HG03135 (cell line): ENCODE measurements at regions not wholly inside any gene's neighbourhood (a gene's known extent, or its start where the extent isn't known, plus 50 kb on each side); places are given as distances from the start of the nearest gene placed in this dataset.

Experiments used
- ATAC-seq: cut with Tn5 transposase; IDR thresholded peaks from one replicate; pipeline ENCODE4 v1.9.1; 2021; ENCODE audit warnings: mild to moderate bottlenecking, moderate library complexity; ENCODE audit not compliant: unreplicated experiment

- no peak for ATAC-seq
Measured at GRCh38 chr13:34826432-34826831, 115.6 kb upstream of the NBEA start.

DNA sequence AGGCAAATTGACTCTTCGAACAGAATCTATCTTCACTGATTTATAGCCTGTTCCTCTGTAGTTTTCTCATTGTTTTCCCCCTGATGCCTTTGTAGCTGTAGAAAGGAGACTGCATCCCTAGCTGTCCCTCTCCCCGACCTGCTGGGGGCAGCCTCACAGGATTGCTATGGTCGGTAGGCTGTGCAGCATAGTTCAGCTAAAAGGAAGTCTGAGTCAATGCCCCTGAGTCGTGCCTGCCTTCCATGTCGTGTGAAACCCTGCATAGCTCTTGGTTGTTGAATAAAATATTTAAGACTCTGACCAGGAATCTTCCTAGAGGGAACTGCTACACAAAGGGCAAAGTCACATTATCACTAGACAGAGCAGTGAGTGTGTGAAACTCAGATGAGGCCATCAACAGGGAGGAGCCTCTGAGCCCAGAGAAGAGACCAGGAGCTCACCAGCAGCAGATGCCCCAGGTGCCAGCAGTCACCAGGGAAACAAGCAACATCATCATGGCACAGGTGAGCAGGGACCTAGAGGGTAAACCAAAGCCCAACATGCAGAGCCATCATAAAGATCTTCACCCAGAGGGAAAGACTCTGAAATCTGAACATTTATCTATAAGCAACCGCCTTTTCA lies 108.4 kb upstream of the NBEA start:
- no peak for ATAC-seq

DNA sequence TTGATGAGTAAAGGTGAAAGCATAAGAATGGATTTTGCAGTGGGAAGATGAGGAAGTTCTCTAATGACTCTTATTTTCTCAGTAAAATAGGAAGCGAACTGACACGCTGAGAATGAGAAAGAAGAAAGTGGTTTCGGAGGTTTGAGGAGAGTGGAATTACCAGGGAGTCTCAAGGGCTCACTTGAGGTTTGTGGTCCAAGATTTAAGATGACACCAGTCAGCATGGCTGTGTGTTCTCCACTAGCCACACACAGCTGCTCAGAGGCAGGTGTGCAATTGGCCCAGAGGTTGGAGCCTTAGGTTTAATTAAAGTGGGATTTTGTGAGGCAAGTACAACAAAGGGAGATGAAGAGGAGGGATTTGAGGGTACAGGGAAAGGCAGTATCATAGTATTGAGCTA lies 99.6 kb upstream of the NBEA start:
- no peak for ATAC-seq

DNA sequence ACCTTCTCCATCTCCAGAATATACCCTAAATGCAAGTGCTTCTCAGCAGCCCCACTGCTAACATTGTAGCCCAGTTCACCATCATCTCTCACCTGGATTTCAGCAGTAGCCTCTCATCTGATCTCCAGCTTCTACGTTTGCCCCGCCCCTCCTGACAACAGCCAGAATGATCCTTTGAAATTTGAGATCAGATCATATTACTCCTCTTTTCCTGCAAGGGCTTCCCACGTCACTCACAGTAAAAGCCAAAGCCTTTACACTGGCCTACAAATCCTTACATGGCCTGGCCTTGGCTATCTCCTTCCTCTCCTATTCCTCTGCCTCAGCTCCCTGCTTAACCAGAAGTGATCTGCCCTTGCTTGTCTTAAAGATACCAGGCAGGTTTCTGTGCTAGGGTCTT lies 94.3 kb upstream of the NBEA start:
- no peak for ATAC-seq

GRCh38 chr13:34849406-34849805 lies 92.7 kb upstream of the NBEA start:
- no peak for ATAC-seq

- ATAC-seq, result no peak
Measured at GRCh38 chr13:34853161-34853560, 88.9 kb upstream of the NBEA start.

GRCh38 chr13:34857558-34858325 lies 84.3 kb upstream of the NBEA start:
- ATAC-seq, result no peak

- no peak for ATAC-seq
Measured at GRCh38 chr13:34862311-34862710, 79.8 kb upstream of the NBEA start.

- ATAC-seq, result no peak
Measured at GRCh38 chr13:34862716-34863115, 79.4 kb upstream of the NBEA start.

- no peak for ATAC-seq
Measured at GRCh38 chr13:34863360-34864135, 78.5 kb upstream of the NBEA start.

DNA sequence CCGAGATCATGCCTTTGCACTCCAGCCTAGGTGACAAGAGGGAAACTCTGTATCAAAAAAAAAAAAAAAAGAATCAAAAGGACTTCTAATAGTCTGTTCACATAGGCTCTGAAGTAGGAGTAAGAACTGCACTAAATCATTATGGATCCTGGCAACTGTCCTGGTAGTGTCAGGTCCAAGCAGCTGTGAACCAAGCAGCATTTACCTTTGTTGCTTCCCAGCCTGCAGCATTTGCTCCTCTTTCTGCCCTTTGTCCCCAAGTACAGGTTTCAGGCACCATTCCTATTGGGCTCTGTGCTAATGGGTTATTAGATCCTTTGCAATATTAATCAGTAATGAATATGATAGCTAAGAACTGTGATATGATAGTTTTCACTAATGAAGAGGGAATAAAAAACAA lies 77.4 kb upstream of the NBEA start:
- ATAC-seq, result no peak

GRCh38 chr13:34867590-34867989 lies 74.5 kb upstream of the NBEA start:
- no peak for ATAC-seq

DNA sequence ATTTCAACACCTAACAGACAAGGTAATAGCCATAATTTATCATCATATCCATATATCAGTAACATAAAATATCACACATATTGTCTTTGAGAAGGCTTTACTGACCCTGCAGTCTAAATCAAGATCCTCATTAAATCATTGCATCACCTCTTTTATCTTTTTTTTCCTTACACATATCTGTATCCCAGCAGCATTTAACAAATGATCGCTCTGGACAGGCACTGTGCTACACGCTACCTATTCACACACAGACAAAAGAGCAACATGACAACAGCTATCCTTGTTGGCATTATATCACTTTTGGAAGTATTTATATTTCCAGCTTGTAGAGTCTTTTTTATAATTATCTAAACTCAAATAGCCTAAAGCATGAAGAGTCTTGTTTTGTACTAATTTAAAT lies 73.3 kb upstream of the NBEA start:
- ATAC-seq, result no peak

GRCh38 chr13:34869696-34870095 lies 72.4 kb upstream of the NBEA start:
- no peak for ATAC-seq

- ATAC-seq, result no peak
Measured at GRCh38 chr13:34878329-34878728, 63.7 kb upstream of the NBEA start.

GRCh38 chr13:34879851-34880250 lies 62.2 kb upstream of the NBEA start:
- no peak for ATAC-seq

- ATAC-seq, result no peak
Measured at GRCh38 chr13:34881494-34881893, 60.6 kb upstream of the NBEA start.

- no peak for ATAC-seq
Measured at GRCh38 chr13:34883396-34883795, 58.7 kb upstream of the NBEA start.

- ATAC-seq, result no peak
Measured at GRCh38 chr13:34884366-34884765, 57.7 kb upstream of the NBEA start.

- no peak for ATAC-seq
Measured at GRCh38 chr13:34886121-34886875, 55.8 kb upstream of the NBEA start.

GRCh38 chr13:34886987-34887386 lies 55.1 kb upstream of the NBEA start:
- ATAC-seq, result no peak
